Activated naive CD4-positive, alpha-beta T cell treated with anti-CD3 and anti-CD28 coated beads for 36 hours (primary cell): ENCODE measurements at regions not wholly inside any gene's neighbourhood (a gene's known extent, or its start where the extent isn't known, plus 50 kb on each side); places are given as distances from the start of the nearest gene placed in this dataset.

ENCODE experiments used
- CTCF ChIA-PET: fragments of 350-600 bp; sonication (Branson Sonifier 250); formaldehyde crosslinking; loops from one replicate; lab custom pipeline; 2021; ENCODE audit warnings: antibody characterized with exemption; lab: Charles Lee
- DNase-seq: peaks from one replicate; pipeline ENCODE4 v3.0.0-alpha.2; 2020
- H3K27ac Mint-ChIP-seq: one replicate; pipeline ENCODE4 v1.8.0; 2021; ENCODE audit warnings: mild to moderate bottlenecking, mixed read lengths
- H3K27me3 Mint-ChIP-seq: one replicate; pipeline ENCODE4 v1.8.0; 2021; ENCODE audit warnings: low read depth, mixed read lengths
- H3K36me3 Mint-ChIP-seq: one replicate; pipeline ENCODE4 v1.8.0; 2021; ENCODE audit warnings: low read depth, mixed read lengths
- H3K4me1 Mint-ChIP-seq: one replicate; pipeline ENCODE4 v1.8.0; 2021; ENCODE audit warnings: low read depth, mixed read lengths
- H3K4me3 Mint-ChIP-seq: one replicate; pipeline ENCODE4 v1.8.0; 2021; ENCODE audit warnings: mild to moderate bottlenecking, moderate library complexity, mixed read lengths
- H3K9me3 Mint-ChIP-seq: one replicate; pipeline ENCODE4 v1.8.0; 2021; ENCODE audit warnings: mixed read lengths
- intact Hi-C: fragments of 100-400 bp; cut with micrococcal nuclease; formaldehyde crosslinking; loops from one replicate; pipeline ENCODE4 v1.15.1; 2023

GRCh38 chr6:62652692-62653328, 366.8 kb upstream of the KHDRBS2 start:
- no peaks in the 10 kb centered on the region for H3K4me1 Mint-ChIP-seq
- CTCF ChIA-PET = no interaction called here

GRCh38 chr6:62645274-62645673, 359.2 kb upstream of the KHDRBS2 start:
- Mint-ChIP-seq H3K4me1 (no peaks in the 10 kb centered on the region), H3K27me3 (no peaks in the 10 kb centered on the region), H3K9me3 (peaks cover 38% of the 10 kb centered on the region), H3K36me3 (no peaks in the 10 kb centered on the region), H3K27ac (no peak overlapping the region), H3K4me3 (no peak overlapping the region)
- intact Hi-C loops = no loop called here
- no peak for DNase-seq
- CTCF ChIA-PET = no interaction called here

More at GRCh38 chr6:62652692-62653328, 366.8 kb upstream of the KHDRBS2 start:
- DNase-seq = no peak
- no peak overlapping the region for H3K4me3 Mint-ChIP-seq
- peaks cover 1% of the 10 kb centered on the region for H3K36me3 Mint-ChIP-seq
- peaks cover 30% of the 10 kb centered on the region for H3K9me3 Mint-ChIP-seq
- H3K27ac Mint-ChIP-seq = no peak overlapping the region
- H3K27me3 Mint-ChIP-seq = no peaks in the 10 kb centered on the region
- intact Hi-C loops = no loop called here

GRCh38 chr6:62640749-62641148, 354.7 kb upstream of the KHDRBS2 start:
- CTCF ChIA-PET = no interaction called here
- no peaks in the 10 kb centered on the region for H3K27me3 Mint-ChIP-seq
- intact Hi-C loops = no loop called here

GRCh38 chr6:62626661-62627060, 340.6 kb upstream of the KHDRBS2 start:
- Mint-ChIP-seq H3K4me3 (no peak overlapping the region), H3K9me3 (peaks cover 9% of the 10 kb centered on the region), H3K27me3 (no peaks in the 10 kb centered on the region), H3K27ac (no peak overlapping the region), H3K36me3 (no peaks in the 10 kb centered on the region), H3K4me1 (no peaks in the 10 kb centered on the region)
- intact Hi-C loops = no loop called here
- CTCF ChIA-PET = no interaction called here
- no peak for DNase-seq

More at GRCh38 chr6:62640749-62641148, 354.7 kb upstream of the KHDRBS2 start:
- DNase-seq = no peak
- H3K4me3 Mint-ChIP-seq = no peak overlapping the region
- H3K27ac Mint-ChIP-seq = no peak overlapping the region
- no peaks in the 10 kb centered on the region for H3K36me3 Mint-ChIP-seq
- H3K9me3 Mint-ChIP-seq = peaks cover 24% of the 10 kb centered on the region
- H3K4me1 Mint-ChIP-seq = no peaks in the 10 kb centered on the region

GRCh38 chr6:62623846-62624532, 338.0 kb upstream of the KHDRBS2 start:
- H3K27ac Mint-ChIP-seq = no peak overlapping the region
- peaks cover 9% of the 10 kb centered on the region for H3K9me3 Mint-ChIP-seq
- H3K36me3 Mint-ChIP-seq = no peaks in the 10 kb centered on the region

GRCh38 chr6:62615366-62616015, 329.5 kb upstream of the KHDRBS2 start:
- Mint-ChIP-seq H3K27ac (no peak overlapping the region), H3K4me1 (no peaks in the 10 kb centered on the region), H3K27me3 (no peaks in the 10 kb centered on the region), H3K36me3 (no peaks in the 10 kb centered on the region), H3K4me3 (no peak overlapping the region), H3K9me3 (peaks cover 10% of the 10 kb centered on the region)
- DNase-seq = no peak
- intact Hi-C loops = no loop called here
- CTCF ChIA-PET = no interaction called here

More at GRCh38 chr6:62623846-62624532, 338.0 kb upstream of the KHDRBS2 start:
- no peaks in the 10 kb centered on the region for H3K4me1 Mint-ChIP-seq
- CTCF ChIA-PET = no interaction called here
- intact Hi-C loops = no loop called here
- H3K27me3 Mint-ChIP-seq = no peaks in the 10 kb centered on the region
- H3K4me3 Mint-ChIP-seq = no peak overlapping the region
- DNase-seq = no peak

GRCh38 chr6:62614442-62614841, 328.4 kb upstream of the KHDRBS2 start:
- intact Hi-C loops = no loop called here
- no peaks in the 10 kb centered on the region for H3K36me3 Mint-ChIP-seq
- H3K27me3 Mint-ChIP-seq = no peaks in the 10 kb centered on the region
- DNase-seq = no peak
- H3K4me3 Mint-ChIP-seq = no peak overlapping the region
- no peak overlapping the region for H3K27ac Mint-ChIP-seq
- H3K4me1 Mint-ChIP-seq = no peaks in the 10 kb centered on the region
- CTCF ChIA-PET = no interaction called here
- peaks cover 15% of the 10 kb centered on the region for H3K9me3 Mint-ChIP-seq

GRCh38 chr6:62613928-62614327, 327.9 kb upstream of the KHDRBS2 start:
- Mint-ChIP-seq H3K27me3 (no peaks in the 10 kb centered on the region), H3K4me1 (no peaks in the 10 kb centered on the region), H3K36me3 (no peaks in the 10 kb centered on the region), H3K9me3 (peaks cover 15% of the 10 kb centered on the region), H3K27ac (no peak overlapping the region), H3K4me3 (no peak overlapping the region)
- CTCF ChIA-PET = no interaction called here
- intact Hi-C loops = no loop called here
- no peak for DNase-seq

- no peak overlapping the region for H3K27ac Mint-ChIP-seq
- H3K4me1 Mint-ChIP-seq = no peaks in the 10 kb centered on the region
- H3K36me3 Mint-ChIP-seq = no peaks in the 10 kb centered on the region
- CTCF ChIA-PET = no interaction called here
- H3K27me3 Mint-ChIP-seq = no peaks in the 10 kb centered on the region
- H3K9me3 Mint-ChIP-seq = peaks cover 15% of the 10 kb centered on the region
- no peak overlapping the region for H3K4me3 Mint-ChIP-seq
- intact Hi-C loops = no loop called here
- no peak for DNase-seq
Observed at GRCh38 chr6:62612471-62612870, 326.4 kb upstream of the KHDRBS2 start.

- Mint-ChIP-seq H3K27ac (no peak overlapping the region), H3K36me3 (no peaks in the 10 kb centered on the region), H3K4me1 (no peaks in the 10 kb centered on the region), H3K27me3 (no peaks in the 10 kb centered on the region), H3K4me3 (no peak overlapping the region), H3K9me3 (peaks cover 1% of the 10 kb centered on the region)
- CTCF ChIA-PET = no interaction called here
- no peak for DNase-seq
- intact Hi-C loops = no loop called here
Observed at GRCh38 chr6:62570372-62570771, 284.3 kb upstream of the KHDRBS2 start.

- intact Hi-C loops = no loop called here
- Mint-ChIP-seq H3K36me3 (no peaks in the 10 kb centered on the region), H3K27ac (no peak overlapping the region), H3K9me3 (peaks cover 2% of the 10 kb centered on the region), H3K4me3 (no peak overlapping the region), H3K4me1 (no peaks in the 10 kb centered on the region), H3K27me3 (no peaks in the 10 kb centered on the region)
- CTCF ChIA-PET = no interaction called here
- DNase-seq = no peak
Observed at GRCh38 chr6:62541502-62541901, 255.5 kb upstream of the KHDRBS2 start.

GRCh38 chr6:62530985-62531384, 245.0 kb upstream of the KHDRBS2 start:
- CTCF ChIA-PET = no interaction called here
- Mint-ChIP-seq H3K4me3 (no peak overlapping the region), H3K27me3 (no peaks in the 10 kb centered on the region), H3K36me3 (no peaks in the 10 kb centered on the region), H3K4me1 (no peaks in the 10 kb centered on the region), H3K27ac (no peak overlapping the region), H3K9me3 (peaks cover 13% of the 10 kb centered on the region)
- intact Hi-C loops = no loop called here
- DNase-seq = no peak
